HG02588 (cell line): ENCODE measurements at regions not wholly inside any gene's neighbourhood (a gene's known extent, or its start where the extent isn't known, plus 50 kb on each side); places are given as distances from the start of the nearest gene placed in this dataset.
"Not testable (repeated sequence)": the region's sequence is repeated elsewhere in the genome, so short reads cannot be mapped to it uniquely, and the experiment has no call there.

ENCODE experiments used
- ATAC-seq: cut with Tn5 transposase; IDR thresholded peaks from one replicate; pipeline ENCODE4 v1.9.1; 2021; ENCODE audit warnings: mild to moderate bottlenecking, moderate library complexity; ENCODE audit not compliant: unreplicated experiment

DNA sequence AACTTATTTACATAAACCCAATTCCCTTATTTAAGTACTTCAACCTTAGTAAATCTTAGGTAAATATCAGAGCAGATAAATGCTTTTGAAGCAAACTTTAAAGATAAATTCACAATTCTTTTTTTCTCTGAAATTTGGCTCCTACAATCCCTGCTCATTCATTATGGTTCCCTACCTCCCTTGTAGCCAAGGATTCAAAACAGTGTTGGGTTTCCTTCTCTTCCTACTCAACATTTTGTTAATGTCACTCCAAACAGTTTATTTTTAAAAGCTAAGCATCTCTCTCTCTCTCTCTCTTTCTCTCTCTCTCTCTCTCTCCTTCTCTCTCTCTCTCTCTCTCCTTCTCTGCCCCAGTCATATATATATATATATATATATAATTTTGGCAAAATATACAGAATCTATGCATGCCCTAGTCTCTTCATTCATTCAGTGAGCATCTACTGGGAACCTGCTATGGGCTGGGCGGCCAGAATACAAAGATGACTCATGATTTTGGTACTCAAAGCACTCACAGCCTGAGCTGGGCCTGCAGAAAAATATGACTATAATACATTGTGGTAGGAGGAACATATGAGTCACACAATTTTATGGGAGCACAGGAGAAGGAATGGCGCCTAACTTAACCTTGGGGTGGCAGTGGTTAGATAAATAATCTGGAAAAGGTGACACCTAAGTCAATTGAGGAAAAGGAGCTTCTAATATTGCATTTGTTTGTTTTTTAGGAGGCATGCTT is 123.7 kb upstream of the DHRS4 start:
- no peak for ATAC-seq

DNA sequence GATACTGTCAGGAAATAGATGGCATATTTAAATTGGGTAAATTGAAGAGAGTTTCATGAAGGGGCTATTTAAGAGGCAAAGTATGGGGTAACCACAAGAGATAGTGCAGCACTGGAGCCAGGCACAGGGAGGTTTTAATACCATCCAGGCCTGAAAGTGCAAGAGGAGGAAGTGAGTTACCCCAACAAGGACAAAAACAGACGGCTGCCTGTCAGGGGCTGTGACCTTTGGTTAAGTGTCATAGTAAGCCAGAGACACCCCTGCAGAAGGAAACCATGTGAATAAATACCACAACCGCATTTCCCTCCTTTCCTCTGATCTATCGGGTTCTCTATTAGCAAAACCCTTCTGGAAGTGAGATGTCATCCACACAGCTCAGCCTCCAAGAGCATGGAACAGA is 122.0 kb upstream of the DHRS4 start:
- ATAC-seq, result no peak

- ATAC-seq, result no peak
Measured at GRCh38 chr14:23861666-23862065, 91.9 kb upstream of the DHRS4 start.

- no peak for ATAC-seq
Measured at GRCh38 chr14:23862513-23862912, 91.1 kb upstream of the DHRS4 start.

GRCh38 chr14:23863836-23864235 is 89.7 kb upstream of the DHRS4 start:
- no peak for ATAC-seq

DNA sequence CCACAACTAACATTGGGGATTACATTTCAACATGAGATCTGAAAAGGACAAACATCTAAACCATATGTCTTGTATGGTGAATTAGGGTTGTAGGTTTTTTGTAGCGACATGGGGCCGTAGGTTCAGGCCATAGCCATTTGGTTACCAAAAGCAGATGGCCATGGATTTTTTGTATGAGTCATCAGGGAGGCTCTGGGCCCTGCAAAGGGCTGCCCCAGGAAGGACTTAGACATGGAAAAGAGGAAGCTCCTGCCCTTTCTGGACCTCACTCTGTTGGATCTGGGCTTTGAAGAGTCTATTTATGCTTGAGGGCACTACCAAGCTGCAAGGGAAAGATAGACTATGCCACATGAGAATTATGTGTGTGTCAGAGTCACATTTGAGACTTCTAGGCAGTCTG is 89.3 kb upstream of the DHRS4 start:
- ATAC-seq, result no peak

- no peak for ATAC-seq
Measured at GRCh38 chr14:23864861-23865260, 88.7 kb upstream of the DHRS4 start.

- ATAC-seq, result no peak
Measured at GRCh38 chr14:23865502-23865901, 88.1 kb upstream of the DHRS4 start.

GRCh38 chr14:23866269-23866668 is 87.3 kb upstream of the DHRS4 start:
- ATAC-seq, result no peak

DNA sequence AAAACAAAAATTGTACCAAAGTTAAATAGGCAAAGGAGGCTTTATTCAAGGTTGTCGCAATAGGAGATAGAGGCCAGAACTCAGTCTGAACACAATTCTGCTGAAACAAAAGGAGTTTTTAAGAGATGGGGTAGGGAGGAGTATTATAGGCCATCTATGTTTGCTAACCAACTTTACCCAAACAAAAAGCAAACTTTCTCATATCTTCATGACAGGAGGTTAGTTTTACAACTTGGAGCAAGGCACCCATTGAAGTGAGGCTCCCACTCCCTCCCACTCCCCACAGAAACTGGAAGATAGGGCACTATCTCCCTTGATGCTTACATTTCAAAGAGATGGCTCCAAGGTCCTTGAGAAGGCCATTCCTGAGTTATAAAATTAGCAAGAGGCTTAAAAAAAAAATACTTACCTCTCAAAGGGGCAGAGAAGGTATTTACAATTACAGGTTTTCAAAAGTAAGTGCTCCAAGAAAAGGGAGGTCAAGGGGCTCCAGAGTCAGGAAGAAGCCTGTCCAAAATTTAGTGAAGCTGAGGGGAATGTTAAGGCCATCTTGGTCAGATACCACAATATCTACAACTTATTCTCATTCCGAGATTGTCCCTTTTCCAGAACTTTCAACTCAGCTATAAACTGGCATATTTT is 84.4 kb upstream of the DHRS4 start:
- no peak for ATAC-seq

GRCh38 chr14:23876160-23876750 is 77.3 kb upstream of the DHRS4 start:
- no peak for ATAC-seq

GRCh38 chr14:23877111-23877510 is 76.5 kb upstream of the DHRS4 start:
- peak; percentile 73 for ATAC-seq

DNA sequence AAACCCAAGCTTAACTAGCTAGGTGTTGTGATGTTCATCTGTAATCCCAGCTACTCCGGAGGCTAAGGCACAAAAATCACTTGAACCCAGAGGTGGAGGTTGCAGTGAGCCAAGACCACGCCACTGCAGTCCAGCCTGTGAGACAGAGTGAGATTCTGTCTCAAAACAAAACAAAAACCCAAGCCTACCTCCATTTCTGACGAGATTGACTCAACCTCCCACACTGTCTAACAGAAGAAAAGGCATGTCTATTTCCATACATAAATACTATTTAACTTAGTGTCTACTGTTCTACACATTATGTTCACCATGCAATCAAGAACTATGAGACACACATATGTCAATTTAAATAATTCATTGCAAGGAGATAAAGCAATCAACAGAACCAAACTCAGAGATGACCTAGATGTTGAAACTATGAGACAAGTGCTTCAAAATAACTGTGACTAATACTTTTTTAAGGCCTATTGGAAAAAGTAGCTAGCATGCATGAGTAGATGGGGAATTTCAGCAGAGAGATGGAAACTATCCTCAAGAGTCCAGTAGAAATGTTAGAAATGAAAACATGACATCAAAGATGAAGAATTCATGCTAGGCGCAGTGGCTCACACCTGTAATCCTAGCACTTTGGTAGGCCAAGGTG is 75.9 kb upstream of the DHRS4 start:
- peak; percentile 82 for ATAC-seq

DNA sequence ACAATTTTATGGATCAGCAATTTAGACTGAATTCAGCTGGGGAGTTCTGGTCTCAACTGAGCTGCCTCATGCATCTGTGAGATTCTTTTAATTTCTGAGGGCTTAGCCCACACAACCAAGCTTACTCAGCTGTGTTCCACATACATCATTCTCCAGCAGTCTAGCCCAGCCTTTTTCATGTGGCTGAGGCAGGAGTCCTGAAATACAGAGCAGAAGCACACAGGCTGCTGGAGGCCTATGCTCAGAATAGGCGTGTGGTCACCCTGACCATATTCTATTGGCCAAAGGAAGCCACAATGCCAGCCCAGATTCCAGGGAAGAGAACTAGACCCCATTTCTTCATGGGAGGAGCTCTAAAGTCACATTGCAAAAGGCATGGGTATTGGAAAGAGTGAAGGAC is 72.3 kb upstream of the DHRS4 start:
- no peak for ATAC-seq

- ATAC-seq, result no peak
Measured at GRCh38 chr14:23883684-23884540, 69.7 kb upstream of the DHRS4 start.

GRCh38 chr14:23884541-23884904 is 69.0 kb upstream of the DHRS4 start:
- no peak for ATAC-seq

DNA sequence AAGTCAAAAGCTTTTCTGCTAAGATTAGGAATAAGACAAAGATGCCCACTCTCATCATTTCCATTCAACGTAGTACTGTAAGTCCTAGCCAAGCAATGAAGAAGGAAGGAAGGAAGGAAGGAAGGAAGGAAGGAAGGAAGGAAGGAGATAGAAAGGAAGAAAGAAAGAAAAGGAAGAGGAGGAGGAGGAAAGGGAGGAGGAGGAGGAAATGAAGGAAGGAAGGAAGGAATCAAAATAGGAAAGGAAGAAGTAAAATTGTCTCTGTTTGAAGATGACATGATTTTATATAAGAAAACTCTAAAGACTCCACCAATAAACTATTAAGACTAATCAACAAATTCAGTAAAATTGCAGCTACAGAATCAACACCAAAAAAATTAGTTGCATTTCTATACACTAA is 66.0 kb upstream of the DHRS4 start:
- no peak for ATAC-seq

DNA sequence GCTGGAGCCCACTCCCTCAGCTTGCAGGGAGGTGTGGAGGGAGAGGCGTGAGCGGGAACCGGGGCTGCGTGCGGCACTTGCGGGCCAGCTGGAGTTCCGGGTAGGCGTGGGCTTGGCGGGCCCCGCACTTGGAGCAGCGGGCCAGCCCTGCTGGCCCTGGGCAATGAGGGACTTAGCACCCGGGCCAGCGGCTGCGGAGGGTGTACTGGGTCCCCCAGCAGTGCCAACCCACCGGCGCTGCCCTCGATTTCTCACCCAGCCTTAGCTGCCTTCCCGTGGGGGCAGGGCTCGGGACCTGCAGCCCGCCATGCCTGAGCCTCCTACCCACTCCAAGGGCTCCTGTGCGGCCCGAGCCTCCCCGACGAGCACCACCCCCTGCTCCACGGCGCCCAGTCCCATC is 61.9 kb upstream of the DHRS4 start:
- not testable (repeated sequence) for ATAC-seq

GRCh38 chr14:23892289-23892688 is 61.3 kb upstream of the DHRS4 start:
- ATAC-seq, result not testable (repeated sequence)

DNA sequence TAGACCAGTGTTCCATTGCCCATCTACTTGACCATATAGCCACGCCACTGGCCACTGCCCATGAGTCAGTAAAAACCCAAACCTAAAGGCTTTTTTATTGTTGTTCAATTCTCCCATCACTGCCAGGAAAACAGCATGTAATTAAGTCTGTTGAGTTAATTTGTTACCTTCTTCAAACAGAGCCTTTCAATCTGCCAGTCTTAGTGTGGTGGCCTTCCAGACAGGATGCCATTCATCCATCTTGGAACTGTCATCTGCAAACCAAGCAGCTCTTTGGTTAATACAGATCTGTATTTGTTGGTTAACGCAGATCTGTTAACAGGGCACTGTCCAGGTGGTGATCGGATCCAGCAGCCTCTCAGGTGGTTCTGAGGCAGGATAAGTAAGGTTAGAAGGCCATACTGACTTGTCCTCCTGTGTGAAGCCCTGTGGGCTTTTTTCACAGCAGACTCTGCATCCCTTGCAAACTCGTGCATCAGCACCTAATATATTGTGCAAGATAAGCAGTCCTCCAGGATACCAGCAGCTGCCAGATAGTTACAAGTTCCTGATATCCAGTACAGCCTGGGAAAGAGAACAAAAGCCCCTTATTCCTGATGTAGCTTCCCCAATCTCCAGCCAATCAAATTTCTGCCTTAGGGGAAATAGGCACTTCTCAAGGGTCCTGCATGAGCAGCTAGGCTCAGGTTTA is 59.1 kb upstream of the DHRS4 start:
- ATAC-seq, result no peak
